NT2/D1 (cell line): ENCODE measurements at regions not wholly inside any gene's neighbourhood (a gene's known extent, or its start where the extent isn't known, plus 50 kb on each side); places are given as distances from the start of the nearest gene placed in this dataset.

ENCODE experiments used
- DNase-seq: peaks from one replicate; pipeline ENCODE4 v3.0.0-alpha.2; 2011; ENCODE audit warnings: low read depth, low spot score
- H3K27me3 ChIP-seq: 2 replicates; pipeline ENCODE4 v1.6.0; 2011; ENCODE audit warnings: mild to moderate bottlenecking; ENCODE audit not compliant: insufficient read length, insufficient read depth
- H3K36me3 ChIP-seq: 2 replicates; pipeline ENCODE4 v1.6.1; 2011; ENCODE audit warnings: mild to moderate bottlenecking, low read length, mixed read lengths; ENCODE audit not compliant: insufficient read depth, insufficient read length
- H3K4me1 ChIP-seq: 2 replicates; pipeline ENCODE4 v1.5.1; 2011; ENCODE audit not compliant: insufficient read depth, insufficient read length
- H3K4me3 ChIP-seq: 2 replicates; pipeline ENCODE4 v1.5.1; 2011; ENCODE audit warnings: low read depth; ENCODE audit not compliant: insufficient read length
- H3K9ac ChIP-seq: 2 replicates; pipeline ENCODE4 v1.6.0; 2011; ENCODE audit warnings: low read depth; ENCODE audit not compliant: insufficient read length
- H3K9me3 ChIP-seq: 2 replicates; pipeline ENCODE4 v1.5.1; 2011; ENCODE audit warnings: mild to moderate bottlenecking, low read length; ENCODE audit not compliant: insufficient read depth
- SUZ12 ChIP-seq: IDR thresholded peaks from 2 replicates; pipeline ENCODE4 v1.6.1; 2011; ENCODE audit not compliant: insufficient read length, insufficient read depth; ENCODE audit errors: extremely low read depth
- YY1 ChIP-seq: IDR thresholded peaks from 2 replicates; pipeline ENCODE4 v1.6.1; 2011; ENCODE audit not compliant: insufficient read length, insufficient read depth
- ZNF274 ChIP-seq: IDR thresholded peaks from 2 replicates; pipeline ENCODE4 v1.6.1; 2011; ENCODE audit warnings: mild to moderate bottlenecking, low read depth, low read length

DNA sequence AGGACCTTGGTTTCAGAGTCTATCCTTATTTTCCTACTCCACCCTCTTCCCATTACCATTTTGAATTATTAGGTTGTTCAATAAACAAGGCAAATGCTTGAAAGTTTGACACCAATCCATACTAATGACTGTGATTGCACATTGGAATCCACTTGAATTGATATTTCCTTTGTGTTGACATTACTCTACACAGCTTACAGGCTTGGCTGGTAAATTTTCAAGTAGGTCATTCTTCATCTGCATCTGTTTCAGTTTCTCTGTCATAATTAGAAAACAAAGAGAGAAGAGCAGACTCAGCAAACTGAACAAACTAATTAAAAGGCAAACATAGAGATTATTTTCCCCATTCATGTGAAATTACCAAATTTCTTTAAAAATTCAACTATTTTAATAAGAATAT is 732.9 kb upstream of the BCHE start:
- no peak for DNase-seq
- TF ChIP-seq SUZ12: no peak
- TF ChIP-seq ZNF274: no peak
- TF ChIP-seq YY1: no peak
- H3K9ac ChIP-seq: no peak overlapping the region

DNA sequence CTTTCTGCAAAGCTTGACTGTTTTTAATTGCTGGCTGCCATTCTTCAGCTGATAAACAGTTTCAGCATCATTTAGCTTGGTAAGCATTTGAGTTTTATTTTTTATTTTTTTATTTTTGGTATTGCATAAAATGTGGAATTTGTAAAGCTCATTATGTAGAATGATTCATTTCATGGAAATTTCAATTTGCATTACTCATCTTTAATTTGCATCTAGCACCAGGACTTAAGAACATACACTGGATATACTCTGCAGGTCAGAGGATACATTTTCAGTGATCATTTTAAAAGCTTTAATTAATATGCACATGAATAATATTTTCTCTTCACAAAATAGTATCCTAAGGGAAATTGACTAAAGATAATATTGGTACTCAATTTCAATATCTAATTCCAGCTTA is 732.4 kb upstream of the BCHE start:
- no peak for DNase-seq
- H3K9ac ChIP-seq: no peak overlapping the region
- TF ChIP-seq YY1: no peak
- no peak for TF ChIP-seq ZNF274
- TF ChIP-seq SUZ12: no peak
- H3K9me3 ChIP-seq: 0 out of 2 replicates have a peak, but pooled peaks cover 6% of the 10 kb centered on the region
- no peaks in the 10 kb centered on the region for H3K4me1 ChIP-seq
- no peak overlapping the region for H3K4me3 ChIP-seq
- H3K36me3 ChIP-seq: no peaks in the 10 kb centered on the region
- H3K27me3 ChIP-seq: no peaks in the 10 kb centered on the region

More for the DNA sequence above, 732.9 kb upstream of the BCHE start:
- Histone ChIP-seq H3K9me3 (0 out of 2 replicates have a peak, but pooled peaks cover 6% of the 10 kb centered on the region), H3K4me3 (no peak overlapping the region), H3K36me3 (no peaks in the 10 kb centered on the region), H3K4me1 (no peaks in the 10 kb centered on the region), H3K27me3 (no peaks in the 10 kb centered on the region)

DNA sequence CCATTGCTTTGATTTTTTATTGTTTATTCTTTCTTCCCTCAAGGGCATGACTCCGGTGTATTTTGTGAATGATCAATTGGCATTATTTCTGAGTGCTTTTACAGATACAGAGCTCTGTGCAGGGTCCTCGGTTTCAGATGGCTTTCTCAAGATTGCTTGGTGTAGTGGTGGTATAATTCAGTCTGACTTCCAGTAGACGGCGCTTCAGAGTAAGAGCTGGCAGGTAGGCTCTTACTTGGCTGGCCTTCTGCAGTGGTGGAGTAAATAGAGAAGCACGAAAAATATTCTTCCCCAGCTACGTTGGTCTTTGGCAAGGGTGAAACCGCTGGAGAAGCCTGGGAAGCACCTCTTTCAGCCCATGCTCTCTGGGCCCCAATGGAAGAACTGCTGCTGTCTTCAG is 723.0 kb upstream of the BCHE start:
- Histone ChIP-seq H3K9me3 (no peaks in the 10 kb centered on the region), H3K27me3 (no peaks in the 10 kb centered on the region), H3K9ac (no peak overlapping the region), H3K4me3 (no peak overlapping the region), H3K4me1 (no peaks in the 10 kb centered on the region), H3K36me3 (no peaks in the 10 kb centered on the region)
- TF ChIP-seq ZNF274 (no peak), YY1 (no peak), SUZ12 (no peak)
- DNase-seq: no peak

DNA sequence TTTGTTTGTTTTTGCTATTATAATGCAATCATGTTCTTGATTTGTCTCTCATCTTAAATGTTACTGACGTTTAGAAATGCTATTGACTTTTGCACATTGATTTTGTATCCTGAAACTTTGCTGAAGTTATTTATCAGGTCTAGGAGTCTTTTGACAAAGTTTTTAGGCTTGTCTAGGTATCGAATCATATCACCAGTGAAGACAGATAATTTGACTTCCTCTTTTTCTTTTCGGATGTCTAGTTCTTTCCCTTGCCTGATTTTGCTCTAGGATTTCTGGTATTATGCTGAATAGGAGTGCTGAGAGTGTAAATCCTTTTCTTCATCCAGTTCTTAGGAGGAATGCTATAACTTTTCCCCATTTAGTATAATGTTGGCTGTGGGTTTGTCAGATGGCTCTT is 719.7 kb upstream of the BCHE start:
- Histone ChIP-seq H3K9me3 (no peaks in the 10 kb centered on the region), H3K4me3 (no peak overlapping the region), H3K36me3 (no peaks in the 10 kb centered on the region), H3K27me3 (no peaks in the 10 kb centered on the region), H3K4me1 (no peaks in the 10 kb centered on the region), H3K9ac (no peak overlapping the region)
- TF ChIP-seq ZNF274 (no peak), YY1 (no peak), SUZ12 (no peak)
- DNase-seq: no peak

- Histone ChIP-seq H3K9ac (no peak overlapping the region), H3K9me3 (no peaks in the 10 kb centered on the region), H3K27me3 (no peaks in the 10 kb centered on the region), H3K36me3 (no peaks in the 10 kb centered on the region), H3K4me1 (no peaks in the 10 kb centered on the region), H3K4me3 (no peak overlapping the region)
- no peak for DNase-seq
- no peak for TF ChIP-seq SUZ12
- TF ChIP-seq YY1: no peak
- no peak for TF ChIP-seq ZNF274
Observed at GRCh38 chr3:166554023-166554422, 716.8 kb upstream of the BCHE start.

GRCh38 chr3:166533740-166534139 is 696.5 kb upstream of the BCHE start:
- Histone ChIP-seq H3K4me1 (no peaks in the 10 kb centered on the region), H3K9ac (no peak overlapping the region), H3K27me3 (no peaks in the 10 kb centered on the region), H3K36me3 (no peaks in the 10 kb centered on the region), H3K4me3 (no peak overlapping the region), H3K9me3 (peaks cover 29% of the 10 kb centered on the region)
- no peak for TF ChIP-seq ZNF274
- TF ChIP-seq SUZ12: no peak
- no peak for TF ChIP-seq YY1
- DNase-seq: no peak

- peaks cover 29% of the 10 kb centered on the region for H3K9me3 ChIP-seq
- H3K36me3 ChIP-seq: no peaks in the 10 kb centered on the region
- TF ChIP-seq YY1: no peak
- no peak for TF ChIP-seq SUZ12
- no peak for TF ChIP-seq ZNF274
- DNase-seq: no peak
- no peaks in the 10 kb centered on the region for H3K27me3 ChIP-seq
- no peak overlapping the region for H3K4me3 ChIP-seq
- H3K4me1 ChIP-seq: no peaks in the 10 kb centered on the region
- no peak overlapping the region for H3K9ac ChIP-seq
Observed at GRCh38 chr3:166531730-166532129, 694.5 kb upstream of the BCHE start.
